GM23248 (cell line): ENCODE measurements at regions not wholly inside any gene's neighbourhood (a gene's known extent, or its start where the extent isn't known, plus 50 kb on each side); places are given as distances from the start of the nearest gene placed in this dataset.

Source experiments
- EZH2 ChIP-seq: fragments of 200-600 bp; sonication (generic); IDR thresholded peaks from 2 replicates; pipeline ENCODE4 v1.6.1; 2018; ENCODE audit warnings: antibody characterized with exemption, mild to moderate bottlenecking; ENCODE audit not compliant: insufficient read depth, poor library complexity, severe bottlenecking
- EZH2phosphoT487 ChIP-seq: fragments of 200-600 bp; sonication (generic); IDR thresholded peaks from 2 replicates; pipeline ENCODE4 v1.6.1; 2018; ENCODE audit warnings: antibody characterized with exemption, moderate library complexity, mild to moderate bottlenecking, low read depth; ENCODE audit not compliant: insufficient read depth

GRCh38 chr19:33888665-33889064 lies 92.0 kb downstream of the KCTD15 start:
- TF ChIP-seq EZH2, result no peak
- TF ChIP-seq EZH2phosphoT487, result no peak
